KMS-11 (cell line): ENCODE measurements at regions not wholly inside any gene's neighbourhood (a gene's known extent, or its start where the extent isn't known, plus 50 kb on each side); places are given as distances from the start of the nearest gene placed in this dataset.

Experiments used
- H2AFZ ChIP-seq: fragments of 200-600 bp; sonication (generic); 2 replicates; pipeline ENCODE4 v1.6.1; 2016; ENCODE audit warnings: antibody characterized with exemption, mixed run types, low read depth
- H3K27ac ChIP-seq: fragments of 200-600 bp; sonication (generic); 2 replicates; pipeline ENCODE4 v1.6.1; 2016; ENCODE audit warnings: mild to moderate bottlenecking, mixed run types
- H3K27me3 ChIP-seq: fragments of 200-600 bp; sonication (generic); 2 replicates; pipeline ENCODE4 v1.6.1; 2017; ENCODE audit warnings: mild to moderate bottlenecking, low read depth, mixed run types, moderate library complexity; ENCODE audit not compliant: insufficient read depth
- H3K36me3 ChIP-seq: fragments of 200-600 bp; sonication (generic); 2 replicates; pipeline ENCODE4 v1.6.1; 2017; ENCODE audit warnings: mild to moderate bottlenecking, mixed run types; ENCODE audit not compliant: insufficient read depth
- H3K4me1 ChIP-seq: fragments of 200-600 bp; sonication (generic); 2 replicates; pipeline ENCODE4 v1.6.1; 2016; ENCODE audit warnings: mild to moderate bottlenecking, low read depth, mixed run types; ENCODE audit not compliant: poor library complexity, severe bottlenecking
- H3K4me2 ChIP-seq: fragments of 200-600 bp; sonication (generic); 2 replicates; pipeline ENCODE4 v1.7.0; 2016; ENCODE audit warnings: mild to moderate bottlenecking, mixed run types
- H3K4me3 ChIP-seq: fragments of 200-600 bp; sonication (generic); IDR thresholded peaks from 2 replicates; pipeline ENCODE4 v1.6.1; 2017; ENCODE audit warnings: low read depth, low read length, mixed read lengths; ENCODE audit not compliant: insufficient read depth
- H3K79me2 ChIP-seq: fragments of 200-600 bp; sonication (generic); 2 replicates; pipeline ENCODE4 v1.6.1; 2016; ENCODE audit warnings: low read depth, mixed run types; ENCODE audit not compliant: insufficient read depth
- H3K9ac ChIP-seq: fragments of 200-600 bp; sonication (generic); 2 replicates; pipeline ENCODE4 v1.6.1; 2016; ENCODE audit warnings: mild to moderate bottlenecking, mixed run types
- H4K20me1 ChIP-seq: fragments of 200-600 bp; sonication (generic); 2 replicates; pipeline ENCODE4 v1.6.1; 2016; ENCODE audit warnings: mild to moderate bottlenecking, mixed run types; ENCODE audit not compliant: insufficient read depth
- TF ChIP-seq, protein P1 (sequence below): fragments of 200-600 bp; sonication (generic); conservative IDR thresholded peaks from 2 replicates; pipeline ENCODE4 v1.6.1; 2017; ENCODE audit warnings: low read depth, mild to moderate bottlenecking, antibody characterized with exemption, low read length, moderate library complexity, mixed read lengths

DNA sequence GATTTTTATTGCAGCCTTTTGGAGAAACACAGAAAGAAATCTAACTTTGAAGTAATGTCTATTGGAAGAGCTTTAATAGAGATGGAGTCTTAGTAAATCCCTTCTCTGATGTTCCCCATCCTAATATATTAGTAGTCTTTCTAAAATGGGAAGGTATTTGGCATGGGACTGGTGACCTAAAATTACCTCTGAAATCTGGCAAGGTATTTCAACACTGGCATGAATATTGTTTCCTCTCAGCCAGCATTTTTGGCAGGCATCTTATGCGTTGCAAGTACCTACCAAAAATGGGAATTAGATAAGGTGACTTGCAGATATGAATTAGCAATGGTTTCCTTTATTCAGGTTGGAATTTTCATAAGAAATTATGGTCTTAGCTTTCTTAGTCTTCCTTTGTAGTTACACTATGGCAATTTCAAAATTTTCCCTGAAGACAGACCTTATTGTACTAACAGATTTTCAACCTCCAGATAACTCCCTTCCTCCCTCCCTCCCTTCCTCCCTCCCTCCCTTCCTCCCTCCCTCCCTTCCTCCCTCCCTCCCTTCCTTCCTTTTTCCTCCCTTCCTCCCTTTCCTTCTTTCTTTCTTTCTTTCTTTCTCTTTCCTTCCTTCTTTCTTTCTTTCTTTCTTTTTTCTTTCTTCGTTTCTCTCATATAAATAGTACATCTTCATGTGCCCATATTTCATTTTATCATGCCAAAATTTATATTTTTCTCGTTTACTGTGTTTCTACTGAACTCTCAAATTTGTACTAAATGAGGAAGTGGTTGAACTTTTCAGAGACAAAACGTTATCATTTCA, 168.2 kb upstream of the KCNMB2 start:
- Histone ChIP-seq H3K9ac (no peak overlapping the region), H3K27ac (no peak overlapping the region), H2AFZ (no peak overlapping the region), H3K4me2 (no peak overlapping the region), H3K36me3 (no peaks in the 10 kb centered on the region), H3K27me3 (no peaks in the 10 kb centered on the region), H3K4me3 (no peak overlapping the region), H3K79me2 (no peaks in the 10 kb centered on the region), H4K20me1 (no peaks in the 10 kb centered on the region), H3K4me1 (no peaks in the 10 kb centered on the region)
- TF ChIP-seq, protein P1, sequence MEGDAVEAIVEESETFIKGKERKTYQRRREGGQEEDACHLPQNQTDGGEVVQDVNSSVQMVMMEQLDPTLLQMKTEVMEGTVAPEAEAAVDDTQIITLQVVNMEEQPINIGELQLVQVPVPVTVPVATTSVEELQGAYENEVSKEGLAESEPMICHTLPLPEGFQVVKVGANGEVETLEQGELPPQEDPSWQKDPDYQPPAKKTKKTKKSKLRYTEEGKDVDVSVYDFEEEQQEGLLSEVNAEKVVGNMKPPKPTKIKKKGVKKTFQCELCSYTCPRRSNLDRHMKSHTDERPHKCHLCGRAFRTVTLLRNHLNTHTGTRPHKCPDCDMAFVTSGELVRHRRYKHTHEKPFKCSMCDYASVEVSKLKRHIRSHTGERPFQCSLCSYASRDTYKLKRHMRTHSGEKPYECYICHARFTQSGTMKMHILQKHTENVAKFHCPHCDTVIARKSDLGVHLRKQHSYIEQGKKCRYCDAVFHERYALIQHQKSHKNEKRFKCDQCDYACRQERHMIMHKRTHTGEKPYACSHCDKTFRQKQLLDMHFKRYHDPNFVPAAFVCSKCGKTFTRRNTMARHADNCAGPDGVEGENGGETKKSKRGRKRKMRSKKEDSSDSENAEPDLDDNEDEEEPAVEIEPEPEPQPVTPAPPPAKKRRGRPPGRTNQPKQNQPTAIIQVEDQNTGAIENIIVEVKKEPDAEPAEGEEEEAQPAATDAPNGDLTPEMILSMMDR = no peak

GRCh38 chr3:178369006-178369405, 167.2 kb upstream of the KCNMB2 start:
- Histone ChIP-seq H3K4me3 (no peak overlapping the region), H4K20me1 (no peaks in the 10 kb centered on the region), H3K9ac (no peak overlapping the region), H3K27me3 (no peaks in the 10 kb centered on the region), H3K79me2 (no peaks in the 10 kb centered on the region), H2AFZ (no peak overlapping the region), H3K36me3 (no peaks in the 10 kb centered on the region), H3K4me2 (no peak overlapping the region), H3K4me1 (no peaks in the 10 kb centered on the region), H3K27ac (no peak overlapping the region)
- TF ChIP-seq, protein P1 = no peak

GRCh38 chr3:178369811-178370210, 166.4 kb upstream of the KCNMB2 start:
- no peak overlapping the region for H3K4me3 ChIP-seq
- no peaks in the 10 kb centered on the region for H3K36me3 ChIP-seq
- H3K27me3 ChIP-seq = no peaks in the 10 kb centered on the region
- no peaks in the 10 kb centered on the region for H3K4me1 ChIP-seq
- H3K4me2 ChIP-seq = no peak overlapping the region
- H3K79me2 ChIP-seq = no peaks in the 10 kb centered on the region
- H4K20me1 ChIP-seq = no peaks in the 10 kb centered on the region
- TF ChIP-seq, protein P1 = no peak
- no peak overlapping the region for H3K9ac ChIP-seq
- H3K27ac ChIP-seq = no peak overlapping the region
- no peak overlapping the region for H2AFZ ChIP-seq

- no peak overlapping the region for H3K4me3 ChIP-seq
- TF ChIP-seq, protein P1 = no peak
- no peak overlapping the region for H3K27ac ChIP-seq
- no peaks in the 10 kb centered on the region for H3K4me1 ChIP-seq
- H3K79me2 ChIP-seq = no peaks in the 10 kb centered on the region
- H3K27me3 ChIP-seq = no peaks in the 10 kb centered on the region
- H2AFZ ChIP-seq = no peak overlapping the region
- no peaks in the 10 kb centered on the region for H3K36me3 ChIP-seq
- H3K9ac ChIP-seq = no peak overlapping the region
- H3K4me2 ChIP-seq = no peak overlapping the region
- H4K20me1 ChIP-seq = no peaks in the 10 kb centered on the region
Measured at GRCh38 chr3:178370387-178370786, 165.8 kb upstream of the KCNMB2 start.
